Hepatocyte (in vitro differentiated cells): ENCODE measurements at regions not wholly inside any gene's neighbourhood (a gene's known extent, or its start where the extent isn't known, plus 50 kb on each side); places are given as distances from the start of the nearest gene placed in this dataset.

Source experiments
- DNase-seq: peaks from one replicate; pipeline ENCODE4 v3.0.0-alpha.2; 2016; ENCODE audit warnings: low spot score
- H2AFZ ChIP-seq: fragments of 200-600 bp; sonication (generic); 2 replicates; pipeline ENCODE4 v1.6.0; 2016; ENCODE audit warnings: antibody characterized with exemption, mild to moderate bottlenecking
- H3K27ac ChIP-seq: fragments of 200-600 bp; sonication (generic); 2 replicates; pipeline ENCODE4 v1.5.1; 2016; ENCODE audit warnings: mild to moderate bottlenecking
- H3K27me3 ChIP-seq: fragments of 200-600 bp; sonication (generic); 2 replicates; pipeline ENCODE4 v1.6.1; 2016
- H3K36me3 ChIP-seq: fragments of 200-600 bp; sonication (generic); replicated peaks from 2 replicates; pipeline ENCODE4 v1.5.1; 2016; ENCODE audit warnings: low read depth; ENCODE audit not compliant: insufficient read depth
- H3K4me1 ChIP-seq: fragments of 200-600 bp; sonication (generic); 2 replicates; pipeline ENCODE4 v1.5.1; 2016; ENCODE audit warnings: mild to moderate bottlenecking, moderate library complexity; ENCODE audit not compliant: insufficient read depth
- H3K4me2 ChIP-seq: fragments of 200-600 bp; sonication (generic); 2 replicates; pipeline ENCODE4 v1.6.0; 2016
- H3K4me3 ChIP-seq: fragments of 200-600 bp; sonication (generic); 2 replicates; pipeline ENCODE4 v1.5.1; 2016; ENCODE audit warnings: mild to moderate bottlenecking
- H3K79me2 ChIP-seq: fragments of 200-600 bp; sonication (generic); 2 replicates; pipeline ENCODE4 v1.6.0; 2017; ENCODE audit warnings: mild to moderate bottlenecking
- H3K9me2 ChIP-seq: fragments of 200-600 bp; sonication (generic); replicated peaks from 2 replicates; pipeline ENCODE4 v1.6.0; 2017; ENCODE audit warnings: mild to moderate bottlenecking; ENCODE audit not compliant: insufficient read depth
- H3K9me3 ChIP-seq: fragments of 200-600 bp; sonication (generic); 2 replicates; pipeline ENCODE4 v1.5.1; 2016; ENCODE audit warnings: low read depth, mild to moderate bottlenecking
- H4K20me1 ChIP-seq: fragments of 200-600 bp; sonication (generic); 2 replicates; pipeline ENCODE4 v1.6.0; 2016; ENCODE audit warnings: mild to moderate bottlenecking; ENCODE audit not compliant: insufficient read depth, poor library complexity, severe bottlenecking
- EZH2 ChIP-seq: fragments of 200-600 bp; sonication (generic); IDR thresholded peaks from 2 replicates; pipeline ENCODE4 v1.6.1; 2016; ENCODE audit warnings: antibody characterized with exemption, mild to moderate bottlenecking, borderline replicate concordance
- EZH2phosphoT487 ChIP-seq: fragments of 200-600 bp; sonication (generic); IDR thresholded peaks from one replicate; pipeline ENCODE4 v1.6.1; 2018; ENCODE audit warnings: antibody characterized with exemption, mild to moderate bottlenecking, low read depth, moderate library complexity; ENCODE audit not compliant: unreplicated experiment, severe bottlenecking
- WGBS: methylation state at CpG from one replicate; pipeline ENCODE4 v1.1.6; 2016; ENCODE audit warnings: low lambda C conversion rate; ENCODE audit errors: missing lambda C conversion rate; 5-methylcytosine and 5-hydroxymethylcytosine counted together
- TF ChIP-seq, protein P1 (sequence below): fragments of 200-600 bp; sonication (generic); IDR thresholded peaks from 2 replicates; pipeline ENCODE4 v1.5.1; 2016; ENCODE audit warnings: antibody characterized with exemption, mild to moderate bottlenecking; ENCODE audit not compliant: poor library complexity

DNA sequence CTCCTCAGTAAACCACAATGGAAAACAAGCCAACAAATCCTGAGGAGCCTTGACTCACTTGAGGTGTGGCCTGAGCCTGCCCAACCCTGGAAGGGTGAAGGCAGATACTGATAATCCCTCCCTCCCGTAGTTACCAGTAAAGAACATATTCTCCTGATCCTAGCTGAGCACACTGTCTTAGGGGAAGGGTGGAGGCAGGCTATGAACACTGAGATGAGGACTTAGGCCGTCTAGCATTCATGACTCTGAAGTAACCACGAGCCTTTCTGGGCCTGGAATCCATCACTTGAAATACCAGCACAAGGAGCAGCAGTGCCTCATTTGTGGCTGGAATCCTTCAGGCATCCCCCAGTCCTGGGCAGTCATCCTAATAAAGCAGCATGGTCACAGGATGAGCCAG lies 124.5 kb upstream of the PRLR start:
- Histone ChIP-seq H3K9me2 (no peaks in the 10 kb centered on the region), H3K36me3 (no peaks in the 10 kb centered on the region), H3K27me3 (no peaks in the 10 kb centered on the region), H3K4me1 (peaks cover 3% of the 10 kb centered on the region), H3K4me3 (no peak overlapping the region), H3K4me2 (no peak overlapping the region), H2AFZ (no peak overlapping the region), H3K9me3 (no peaks in the 10 kb centered on the region), H3K79me2 (no peaks in the 10 kb centered on the region), H4K20me1 (no peaks in the 10 kb centered on the region), H3K27ac (peak overlapping the region; percentile 76)
- DNase-seq = peak; percentile 75
- WGBS = 32% methylated on average over 3 of the region's 3 CpGs
- TF ChIP-seq, protein P1, sequence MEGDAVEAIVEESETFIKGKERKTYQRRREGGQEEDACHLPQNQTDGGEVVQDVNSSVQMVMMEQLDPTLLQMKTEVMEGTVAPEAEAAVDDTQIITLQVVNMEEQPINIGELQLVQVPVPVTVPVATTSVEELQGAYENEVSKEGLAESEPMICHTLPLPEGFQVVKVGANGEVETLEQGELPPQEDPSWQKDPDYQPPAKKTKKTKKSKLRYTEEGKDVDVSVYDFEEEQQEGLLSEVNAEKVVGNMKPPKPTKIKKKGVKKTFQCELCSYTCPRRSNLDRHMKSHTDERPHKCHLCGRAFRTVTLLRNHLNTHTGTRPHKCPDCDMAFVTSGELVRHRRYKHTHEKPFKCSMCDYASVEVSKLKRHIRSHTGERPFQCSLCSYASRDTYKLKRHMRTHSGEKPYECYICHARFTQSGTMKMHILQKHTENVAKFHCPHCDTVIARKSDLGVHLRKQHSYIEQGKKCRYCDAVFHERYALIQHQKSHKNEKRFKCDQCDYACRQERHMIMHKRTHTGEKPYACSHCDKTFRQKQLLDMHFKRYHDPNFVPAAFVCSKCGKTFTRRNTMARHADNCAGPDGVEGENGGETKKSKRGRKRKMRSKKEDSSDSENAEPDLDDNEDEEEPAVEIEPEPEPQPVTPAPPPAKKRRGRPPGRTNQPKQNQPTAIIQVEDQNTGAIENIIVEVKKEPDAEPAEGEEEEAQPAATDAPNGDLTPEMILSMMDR = no peak
- TF ChIP-seq EZH2 (no peak), EZH2phosphoT487 (no peak)

DNA sequence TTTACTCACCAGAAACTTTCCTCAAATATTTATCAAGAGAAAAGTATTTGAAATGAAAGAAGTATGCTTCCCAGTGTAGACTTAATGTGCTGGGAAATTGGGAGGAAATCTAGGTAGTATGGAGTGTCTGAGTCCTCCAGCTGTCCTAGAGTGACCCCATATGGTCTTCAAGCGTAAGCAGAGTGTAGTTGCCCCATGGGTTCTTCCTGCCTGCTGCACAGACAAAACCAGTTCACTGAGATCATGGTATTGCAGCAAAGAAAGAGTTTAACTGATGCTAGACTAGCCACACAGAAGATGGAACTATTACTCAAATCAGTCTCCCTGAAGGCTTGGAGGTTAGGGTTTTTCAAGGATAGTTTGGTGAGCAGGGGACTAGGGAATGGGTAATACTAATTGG lies 114.9 kb upstream of the PRLR start:
- H3K27ac ChIP-seq = no peak overlapping the region
- no peaks in the 10 kb centered on the region for H3K9me2 ChIP-seq
- H3K36me3 ChIP-seq = no peaks in the 10 kb centered on the region
- H3K4me1 ChIP-seq = no peaks in the 10 kb centered on the region
- TF ChIP-seq EZH2 (no peak), EZH2phosphoT487 (no peak)
- TF ChIP-seq, protein P1 = peak; percentile 12
- no peak for DNase-seq
- H3K9me3 ChIP-seq = no peaks in the 10 kb centered on the region
- no peak overlapping the region for H3K4me2 ChIP-seq
- H2AFZ ChIP-seq = no peak overlapping the region
- no peaks in the 10 kb centered on the region for H4K20me1 ChIP-seq
- no peak overlapping the region for H3K4me3 ChIP-seq
- no peaks in the 10 kb centered on the region for H3K27me3 ChIP-seq
- 96% methylated on average over 1 of the region's 1 CpG for WGBS
- H3K79me2 ChIP-seq = no peaks in the 10 kb centered on the region

DNA sequence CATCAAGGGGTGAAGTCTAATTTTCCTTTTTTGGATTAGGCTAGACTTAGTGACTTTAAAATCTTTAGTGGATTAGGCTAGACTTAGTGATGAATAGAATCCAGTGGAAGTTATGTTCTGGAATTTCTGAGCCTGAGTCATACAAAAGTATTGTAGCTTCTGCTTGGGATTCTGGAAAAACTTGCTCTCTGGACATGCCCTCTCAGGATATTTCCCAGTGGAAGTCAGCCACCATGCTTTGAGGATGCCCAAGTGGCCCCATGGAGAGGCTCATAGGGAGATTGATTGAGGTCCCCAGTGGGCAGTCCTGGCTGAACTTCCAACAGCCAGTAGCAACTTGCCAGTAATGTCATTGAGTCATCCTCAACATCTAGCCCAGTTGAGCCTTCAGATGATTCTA lies 112.4 kb upstream of the PRLR start:
- no peaks in the 10 kb centered on the region for H3K36me3 ChIP-seq
- DNase-seq = no peak

More for the DNA sequence above, 112.4 kb upstream of the PRLR start:
- TF ChIP-seq EZH2 = no peak
- TF ChIP-seq, protein P1 = no peak
- no peak for TF ChIP-seq EZH2phosphoT487
- no peaks in the 10 kb centered on the region for H4K20me1 ChIP-seq
- no peak overlapping the region for H2AFZ ChIP-seq
- H3K27me3 ChIP-seq = no peaks in the 10 kb centered on the region
- no peaks in the 10 kb centered on the region for H3K9me2 ChIP-seq
- H3K9me3 ChIP-seq = peaks cover 5% of the 10 kb centered on the region
- no peaks in the 10 kb centered on the region for H3K79me2 ChIP-seq
- H3K4me2 ChIP-seq = no peak overlapping the region
- peaks cover 6% of the 10 kb centered on the region for H3K4me1 ChIP-seq
- no peak overlapping the region for H3K4me3 ChIP-seq
- no peak overlapping the region for H3K27ac ChIP-seq
